OCI-LY1 (cell line): ENCODE measurements at regions not wholly inside any gene's neighbourhood (a gene's known extent, or its start where the extent isn't known, plus 50 kb on each side); places are given as distances from the start of the nearest gene placed in this dataset.

Experiments used
- H2AFZ ChIP-seq: fragments of 200-600 bp; sonication (generic), shearing (Covaris generic); 2 replicates; pipeline ENCODE4 v1.6.0; 2014; ENCODE audit warnings: antibody characterized with exemption, mild to moderate bottlenecking, low read length
- H3F3A ChIP-seq: fragments of 200-600 bp; sonication (generic), shearing (Covaris generic); 2 replicates; pipeline ENCODE4 v1.6.0; 2014; ENCODE audit warnings: mild to moderate bottlenecking, antibody characterized with exemption, low read length, moderate library complexity; ENCODE audit not compliant: insufficient read depth
- H3K27ac ChIP-seq: fragments of 200-600 bp; sonication (generic); 2 replicates; pipeline ENCODE4 v1.5.1; 2014; ENCODE audit warnings: low read length, mixed run types, mild to moderate bottlenecking, low read depth; ENCODE audit not compliant: poor library complexity, severe bottlenecking
- H3K27me3 ChIP-seq: fragments of 200-600 bp; sonication (generic); 2 replicates; pipeline ENCODE4 v1.6.0; 2014; ENCODE audit warnings: antibody characterized with exemption, mild to moderate bottlenecking, low read length, moderate library complexity; ENCODE audit not compliant: insufficient read depth
- H3K36me3 ChIP-seq: fragments of 200-600 bp; sonication (generic); 2 replicates; pipeline ENCODE4 v1.6.1; 2014; ENCODE audit warnings: mild to moderate bottlenecking, antibody characterized with exemption, low read length, moderate library complexity, mixed read lengths; ENCODE audit not compliant: insufficient read depth
- H3K4me1 ChIP-seq: fragments of 200-600 bp; sonication (generic); 2 replicates; pipeline ENCODE4 v1.5.1; 2014; ENCODE audit warnings: mild to moderate bottlenecking, low read length, moderate library complexity; ENCODE audit not compliant: insufficient read depth, severe bottlenecking
- H3K4me2 ChIP-seq: fragments of 200-600 bp; sonication (generic), shearing (Covaris generic); 2 replicates; pipeline ENCODE4 v1.6.1; 2014; ENCODE audit warnings: low read length
- H3K4me3 ChIP-seq: fragments of 200-600 bp; sonication (generic); 2 replicates; pipeline ENCODE4 v1.5.1; 2014; ENCODE audit warnings: low read length, low read depth, mild to moderate bottlenecking, mixed read lengths; ENCODE audit not compliant: poor library complexity, severe bottlenecking
- H3K79me2 ChIP-seq: fragments of 200-600 bp; shearing (Covaris generic); 2 replicates; pipeline ENCODE4 v1.6.1; 2016; ENCODE audit warnings: mixed run types, low read length, mixed read lengths; ENCODE audit not compliant: insufficient read depth
- H3K9ac ChIP-seq: fragments of 200-600 bp; sonication (generic), shearing (Covaris generic); 2 replicates; pipeline ENCODE4 v1.6.1; 2014; ENCODE audit warnings: mild to moderate bottlenecking, low read length, mixed read lengths
- H3K9me2 ChIP-seq: fragments of 200-600 bp; sonication (generic), shearing (Covaris generic); 2 replicates; pipeline ENCODE4 v1.6.1; 2014; ENCODE audit warnings: low read depth, mild to moderate bottlenecking, low read length, mixed read lengths
- H3K9me3 ChIP-seq: fragments of 200-600 bp; shearing (Covaris generic); 2 replicates; pipeline ENCODE4 v1.6.1; 2014; ENCODE audit warnings: low read length, mixed read lengths
- H4K20me1 ChIP-seq: fragments of 200-600 bp; sonication (generic), shearing (Covaris generic); 2 replicates; pipeline ENCODE4 v1.6.0; 2016; ENCODE audit warnings: mild to moderate bottlenecking, low read length; ENCODE audit not compliant: insufficient read depth
- EZH2 ChIP-seq: fragments of 200-600 bp; sonication (generic), shearing (Covaris generic); IDR thresholded peaks from 2 replicates; pipeline ENCODE4 v1.8.0; 2017; ENCODE audit warnings: borderline replicate concordance, mixed run types, mild to moderate bottlenecking, antibody characterized with exemption, low read length, moderate library complexity, mixed read lengths
- TF ChIP-seq, protein P1 (sequence below): fragments of 200-600 bp; sonication (generic), shearing (Covaris generic); IDR thresholded peaks from 2 replicates; pipeline ENCODE4 v1.5.1; 2017; ENCODE audit warnings: mild to moderate bottlenecking, antibody characterized with exemption, low read length, moderate library complexity, mixed read lengths

DNA sequence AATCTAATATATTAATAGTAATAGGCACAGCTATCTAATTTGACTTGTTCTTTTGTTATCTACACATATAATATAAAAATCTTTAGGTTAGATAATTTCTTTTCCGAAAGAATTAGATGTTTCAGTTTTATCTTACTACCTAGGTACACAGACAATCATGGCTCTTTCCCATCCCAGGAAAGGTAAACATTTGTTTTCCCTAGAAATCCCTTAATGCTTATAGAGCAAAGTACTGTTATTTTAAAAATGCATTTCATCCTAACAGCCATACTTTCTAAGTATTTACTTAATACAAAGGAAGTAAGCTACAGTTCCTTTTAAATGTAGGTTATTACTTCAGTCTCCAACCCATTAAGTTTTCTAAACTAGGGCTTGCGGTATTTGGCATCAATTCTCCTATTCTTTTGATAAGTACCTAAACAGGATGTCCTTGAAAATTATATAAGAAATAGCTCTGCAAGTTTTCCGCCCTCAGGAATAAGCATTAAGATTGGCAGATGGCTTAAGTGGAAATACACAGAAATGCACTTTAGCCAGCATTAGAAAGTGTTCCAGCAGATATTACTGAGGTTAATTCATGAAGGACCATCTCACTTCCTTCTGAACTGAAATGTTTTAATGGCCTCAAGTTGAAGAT lies 616.2 kb upstream of the SPRY2 start:
- TF ChIP-seq, protein P1, sequence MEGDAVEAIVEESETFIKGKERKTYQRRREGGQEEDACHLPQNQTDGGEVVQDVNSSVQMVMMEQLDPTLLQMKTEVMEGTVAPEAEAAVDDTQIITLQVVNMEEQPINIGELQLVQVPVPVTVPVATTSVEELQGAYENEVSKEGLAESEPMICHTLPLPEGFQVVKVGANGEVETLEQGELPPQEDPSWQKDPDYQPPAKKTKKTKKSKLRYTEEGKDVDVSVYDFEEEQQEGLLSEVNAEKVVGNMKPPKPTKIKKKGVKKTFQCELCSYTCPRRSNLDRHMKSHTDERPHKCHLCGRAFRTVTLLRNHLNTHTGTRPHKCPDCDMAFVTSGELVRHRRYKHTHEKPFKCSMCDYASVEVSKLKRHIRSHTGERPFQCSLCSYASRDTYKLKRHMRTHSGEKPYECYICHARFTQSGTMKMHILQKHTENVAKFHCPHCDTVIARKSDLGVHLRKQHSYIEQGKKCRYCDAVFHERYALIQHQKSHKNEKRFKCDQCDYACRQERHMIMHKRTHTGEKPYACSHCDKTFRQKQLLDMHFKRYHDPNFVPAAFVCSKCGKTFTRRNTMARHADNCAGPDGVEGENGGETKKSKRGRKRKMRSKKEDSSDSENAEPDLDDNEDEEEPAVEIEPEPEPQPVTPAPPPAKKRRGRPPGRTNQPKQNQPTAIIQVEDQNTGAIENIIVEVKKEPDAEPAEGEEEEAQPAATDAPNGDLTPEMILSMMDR: no peak
- no peak for TF ChIP-seq EZH2
- no peak overlapping the region for H2AFZ ChIP-seq
- no peaks in the 10 kb centered on the region for H3K9me2 ChIP-seq
- no peaks in the 10 kb centered on the region for H4K20me1 ChIP-seq
- no peak overlapping the region for H3K27ac ChIP-seq
- H3K79me2 ChIP-seq: no peaks in the 10 kb centered on the region
- no peaks in the 10 kb centered on the region for H3K4me1 ChIP-seq
- H3K4me2 ChIP-seq: no peak overlapping the region
- H3K36me3 ChIP-seq: no peaks in the 10 kb centered on the region
- no peaks in the 10 kb centered on the region for H3K9me3 ChIP-seq
- H3F3A ChIP-seq: no peaks in the 10 kb centered on the region
- no peaks in the 10 kb centered on the region for H3K27me3 ChIP-seq
- H3K4me3 ChIP-seq: no peak overlapping the region
- no peak overlapping the region for H3K9ac ChIP-seq

- Histone ChIP-seq H3K4me1 (no peaks in the 10 kb centered on the region), H3K4me3 (no peak overlapping the region), H2AFZ (no peak overlapping the region), H3K9me3 (no peaks in the 10 kb centered on the region), H3F3A (no peaks in the 10 kb centered on the region), H3K27me3 (no peaks in the 10 kb centered on the region), H3K27ac (no peak overlapping the region), H3K36me3 (no peaks in the 10 kb centered on the region), H3K9me2 (peaks cover 2% of the 10 kb centered on the region; the same call in 1 of the 2 replicates), H3K9ac (no peak overlapping the region), H3K4me2 (no peak overlapping the region), H3K79me2 (no peaks in the 10 kb centered on the region), H4K20me1 (no peaks in the 10 kb centered on the region)
- TF ChIP-seq, protein P1: no peak
- no peak for TF ChIP-seq EZH2
Observed at GRCh38 chr13:80955501-80955900, 614.6 kb upstream of the SPRY2 start.

- no peak overlapping the region for H3K4me2 ChIP-seq
- no peak overlapping the region for H3K27ac ChIP-seq
- no peak overlapping the region for H2AFZ ChIP-seq
- no peaks in the 10 kb centered on the region for H3K36me3 ChIP-seq
- no peak overlapping the region for H3K9ac ChIP-seq
- TF ChIP-seq EZH2: no peak
- TF ChIP-seq, protein P1: no peak
- H3K4me1 ChIP-seq: no peaks in the 10 kb centered on the region
- H3K9me2 ChIP-seq: peaks cover 2% of the 10 kb centered on the region; the same call in 1 of the 2 replicates
- H3K79me2 ChIP-seq: no peaks in the 10 kb centered on the region
- no peak overlapping the region for H3K4me3 ChIP-seq
- no peaks in the 10 kb centered on the region for H3K27me3 ChIP-seq
- no peaks in the 10 kb centered on the region for H4K20me1 ChIP-seq
- no peaks in the 10 kb centered on the region for H3F3A ChIP-seq
- no peaks in the 10 kb centered on the region for H3K9me3 ChIP-seq
Observed at GRCh38 chr13:80952158-80952557, 611.2 kb upstream of the SPRY2 start.
